HG03280 (cell line): ENCODE measurements at regions not wholly inside any gene's neighbourhood (a gene's known extent, or its start where the extent isn't known, plus 50 kb on each side); places are given as distances from the start of the nearest gene placed in this dataset.
"Not testable (repeated sequence)": the region's sequence is repeated elsewhere in the genome, so short reads cannot be mapped to it uniquely, and the experiment has no call there.

Experiments
- ATAC-seq: cut with Tn5 transposase; IDR thresholded peaks from one replicate; pipeline ENCODE4 v1.9.1; 2021; ENCODE audit warnings: mild to moderate bottlenecking, moderate library complexity; ENCODE audit not compliant: unreplicated experiment

DNA sequence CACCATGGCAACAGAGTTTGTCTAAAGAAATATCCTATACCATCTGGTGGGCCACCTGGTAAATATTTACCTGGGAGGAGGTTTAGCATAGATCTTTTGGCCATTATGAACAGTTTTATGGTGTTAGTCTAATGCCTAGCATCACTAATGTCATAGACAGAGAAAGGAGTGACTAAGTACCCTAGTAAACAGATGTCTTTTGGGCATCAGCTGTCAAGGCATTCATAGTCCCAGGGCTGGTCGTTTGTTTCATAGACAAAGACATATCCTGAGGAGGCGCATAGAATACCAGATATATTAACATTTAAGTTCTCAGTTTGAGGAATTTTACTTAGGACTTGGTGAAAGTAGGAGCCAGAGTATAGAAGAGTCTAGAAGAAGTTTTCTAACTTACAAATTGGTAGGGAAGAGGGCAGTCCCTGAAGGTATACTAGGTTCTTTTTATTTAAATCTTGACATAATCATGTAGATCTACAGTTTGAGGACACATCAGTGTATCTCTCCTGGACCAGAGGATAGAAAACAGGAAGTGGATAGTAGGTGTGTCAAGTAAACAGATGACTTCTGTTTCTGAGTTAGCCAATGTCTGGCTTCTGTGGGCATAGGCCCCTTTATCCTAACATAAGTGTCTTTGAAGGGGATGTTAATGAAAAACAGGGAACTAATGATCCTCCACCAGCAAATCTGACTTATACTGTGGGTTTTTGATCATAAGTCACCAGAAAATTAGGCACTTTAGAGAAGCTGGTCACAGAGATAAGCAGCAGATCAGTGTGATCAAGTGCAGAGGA lies 105.0 kb upstream of the PRSS3 start:
- no peak for ATAC-seq

- ATAC-seq = no peak
Observed at GRCh38 chr9:33695299-33695698, 100.1 kb upstream of the PRSS3 start.

- ATAC-seq = no peak
Observed at GRCh38 chr9:33695856-33696255, 99.5 kb upstream of the PRSS3 start.

GRCh38 chr9:33697171-33697570 lies 98.2 kb upstream of the PRSS3 start:
- no peak for ATAC-seq

- no peak for ATAC-seq
Observed at GRCh38 chr9:33698267-33698666, 97.1 kb upstream of the PRSS3 start.

GRCh38 chr9:33700940-33701339 lies 94.4 kb upstream of the PRSS3 start:
- not testable (repeated sequence) for ATAC-seq

GRCh38 chr9:33703430-33704102 lies 91.8 kb upstream of the PRSS3 start:
- no peak for ATAC-seq

DNA sequence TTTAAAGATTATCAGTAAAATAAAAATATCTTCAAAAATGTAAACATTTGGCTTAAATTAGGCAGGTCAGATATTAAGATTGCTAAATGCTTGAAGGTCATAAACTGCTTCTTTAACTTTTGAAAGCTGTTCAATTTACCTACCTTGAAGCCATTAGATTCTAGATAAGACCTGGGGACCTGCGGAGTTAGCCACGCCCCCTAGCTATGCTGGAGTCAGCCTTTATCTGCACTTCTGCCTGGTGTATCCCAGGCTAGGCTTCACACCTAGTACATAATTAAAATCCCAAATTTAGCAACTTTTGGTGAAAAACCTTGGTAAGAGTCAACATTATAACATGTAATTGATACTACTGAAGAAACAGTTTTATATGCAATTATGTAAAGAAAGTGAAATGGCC lies 89.9 kb upstream of the PRSS3 start:
- not testable (repeated sequence) for ATAC-seq

DNA sequence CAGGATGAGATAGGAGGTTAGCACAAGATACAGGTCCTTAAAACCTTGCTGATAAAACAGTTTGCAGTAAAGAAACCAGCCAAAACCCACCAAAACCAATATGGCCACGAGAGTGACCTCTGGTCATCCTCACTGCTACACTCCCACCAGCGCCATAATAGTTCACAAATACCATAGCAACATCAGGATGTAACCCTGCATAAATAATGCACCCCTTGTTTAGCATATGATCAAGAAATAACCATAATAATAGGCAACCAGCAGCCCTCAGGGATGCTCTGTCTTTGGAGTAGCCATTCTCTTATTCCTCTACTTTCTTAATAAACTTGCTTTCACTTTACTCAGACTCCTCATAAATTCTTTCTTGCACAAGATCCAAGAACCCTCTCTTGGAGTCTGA lies 86.9 kb upstream of the PRSS3 start:
- ATAC-seq = no peak

GRCh38 chr9:33709269-33709668 lies 86.1 kb upstream of the PRSS3 start:
- ATAC-seq = no peak

GRCh38 chr9:33711418-33711817 lies 83.9 kb upstream of the PRSS3 start:
- not testable (repeated sequence) for ATAC-seq

DNA sequence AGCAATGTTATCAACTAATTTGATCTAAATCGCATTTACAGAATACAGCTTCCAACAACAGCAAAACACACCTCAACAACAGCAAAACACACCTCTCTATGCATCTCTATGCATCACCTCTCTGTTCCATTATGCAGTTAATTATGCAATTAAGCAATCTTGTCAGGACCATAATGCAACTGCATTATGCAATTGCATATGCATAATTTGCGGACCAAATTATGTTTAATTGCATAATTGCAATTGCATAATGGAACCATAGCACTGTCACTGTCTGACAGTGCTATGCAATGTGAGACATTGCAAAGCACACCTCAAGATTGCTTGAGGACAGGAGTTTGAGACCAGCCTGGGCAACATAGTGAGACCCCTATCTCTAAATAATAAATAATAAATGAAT lies 80.4 kb upstream of the PRSS3 start:
- no peak for ATAC-seq

- ATAC-seq = no peak
Observed at GRCh38 chr9:33718987-33719386, 76.4 kb upstream of the PRSS3 start.

- peak; percentile 61 for ATAC-seq
Observed at GRCh38 chr9:33719581-33720374, 75.6 kb upstream of the PRSS3 start.

GRCh38 chr9:33721674-33722358 lies 73.5 kb upstream of the PRSS3 start:
- ATAC-seq = peak; percentile 56

- ATAC-seq = no peak
Observed at GRCh38 chr9:33722359-33722675, 73.0 kb upstream of the PRSS3 start.

- ATAC-seq = no peak
Observed at GRCh38 chr9:33728613-33729012, 66.7 kb upstream of the PRSS3 start.

- ATAC-seq = no peak
Observed at GRCh38 chr9:33731142-33731541, 64.2 kb upstream of the PRSS3 start.

DNA sequence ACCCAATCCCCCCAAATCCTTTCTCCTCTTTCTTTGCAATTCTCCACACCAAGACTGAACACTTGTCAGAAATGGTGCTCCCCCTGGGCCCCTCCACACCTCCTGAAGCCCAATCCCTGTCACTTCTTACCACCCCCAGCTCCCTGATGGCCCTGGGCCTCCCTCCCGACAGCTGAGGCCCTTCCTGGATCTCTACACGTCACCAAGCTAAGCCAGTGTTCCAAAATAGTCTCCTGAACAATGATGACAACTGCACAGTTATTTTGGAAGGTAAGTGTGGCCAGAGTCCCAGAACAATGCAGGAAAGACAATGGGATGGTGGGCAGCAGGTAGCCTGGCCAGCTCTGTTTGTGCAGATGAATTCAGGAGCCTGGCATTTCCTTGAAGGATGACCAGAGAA lies 63.7 kb upstream of the PRSS3 start:
- no peak for ATAC-seq

- ATAC-seq = not testable (repeated sequence)
Observed at GRCh38 chr9:33734247-33734940, 61.0 kb upstream of the PRSS3 start.
